NCI-H2171 treated with DMSO at 0.1 percent for 48 hours (cell line): ENCODE measurements at regions not wholly inside any gene's neighbourhood (a gene's known extent, or its start where the extent isn't known, plus 50 kb on each side); places are given as distances from the start of the nearest gene placed in this dataset.

ENCODE experiments used
- DNase-seq: peaks from one replicate; lab custom pipeline; 2025; lab: John Stamatoyannopoulos, UW

DNA sequence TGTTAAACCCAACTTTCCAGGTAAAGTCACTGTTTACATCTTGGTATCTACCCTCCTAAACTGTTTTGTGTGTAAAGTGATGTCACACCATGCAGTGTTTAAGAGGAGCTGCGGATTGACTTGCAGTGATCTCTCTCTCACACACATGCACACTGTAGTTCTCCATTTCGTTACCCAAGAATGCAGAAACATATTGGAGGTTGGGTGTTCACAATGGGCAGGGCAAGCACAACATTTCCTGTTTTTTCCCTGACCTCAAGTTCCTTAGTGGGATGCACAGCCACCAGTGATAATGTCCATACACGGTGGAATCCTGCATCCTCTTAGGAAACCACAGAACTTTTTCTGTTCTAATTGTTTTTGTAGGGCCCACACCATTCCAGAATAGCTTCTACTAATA lies 85.3 kb upstream of the CFAP20DC start:
- no peak for DNase-seq

DNA sequence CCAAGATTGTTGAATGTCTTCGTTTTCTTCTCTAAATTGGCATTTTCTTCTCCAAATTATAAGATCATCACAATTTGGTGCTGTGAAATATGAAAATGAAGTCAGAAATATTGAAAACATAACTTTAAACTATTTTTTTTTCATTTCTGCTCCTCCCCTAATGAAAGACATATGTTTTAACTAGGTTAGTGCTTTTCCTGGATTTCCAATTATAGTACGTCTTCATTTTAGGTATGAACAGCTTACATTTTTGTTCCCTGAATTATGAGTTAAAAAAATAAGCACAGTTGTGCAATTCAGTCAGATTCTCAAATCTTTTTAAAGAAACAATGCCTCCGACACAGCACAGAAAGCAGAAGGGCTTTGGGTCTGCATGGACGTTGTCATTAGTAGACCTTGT lies 83.5 kb upstream of the CFAP20DC start:
- no peak for DNase-seq

DNA sequence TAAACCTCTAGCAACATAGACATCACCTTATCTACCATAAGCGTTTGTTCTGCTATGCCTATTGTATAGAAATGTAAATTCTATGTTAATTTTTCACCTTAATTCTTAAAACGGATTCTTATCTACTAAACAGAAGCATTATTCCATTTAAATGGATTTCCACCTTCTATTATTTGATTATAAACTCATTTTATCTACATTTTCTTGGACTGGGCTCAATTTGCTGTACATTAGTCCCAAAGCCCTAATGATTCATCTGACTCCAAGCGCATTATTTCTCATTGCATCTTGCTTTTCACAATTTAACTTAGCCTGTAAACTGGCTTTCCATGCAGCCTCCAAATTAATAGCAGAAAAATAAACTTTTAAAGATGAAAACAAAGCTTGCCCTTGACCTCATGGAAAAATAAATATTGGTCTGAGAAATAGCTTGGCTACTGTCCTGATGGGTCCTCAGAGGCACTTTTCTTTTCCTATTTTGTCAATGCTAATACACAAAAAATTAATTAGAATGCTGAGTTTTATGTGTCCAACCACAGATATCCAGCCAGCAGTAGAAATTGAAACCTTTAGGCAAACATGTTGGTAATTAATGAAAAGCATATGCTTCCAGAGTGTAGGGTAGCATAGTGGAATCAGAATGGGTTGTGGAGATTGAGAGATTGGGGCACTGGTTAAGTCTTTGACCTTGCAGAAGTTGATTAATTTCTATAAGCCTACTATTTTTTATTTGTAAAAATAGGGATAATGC lies 81.4 kb upstream of the CFAP20DC start:
- no peak for DNase-seq

DNA sequence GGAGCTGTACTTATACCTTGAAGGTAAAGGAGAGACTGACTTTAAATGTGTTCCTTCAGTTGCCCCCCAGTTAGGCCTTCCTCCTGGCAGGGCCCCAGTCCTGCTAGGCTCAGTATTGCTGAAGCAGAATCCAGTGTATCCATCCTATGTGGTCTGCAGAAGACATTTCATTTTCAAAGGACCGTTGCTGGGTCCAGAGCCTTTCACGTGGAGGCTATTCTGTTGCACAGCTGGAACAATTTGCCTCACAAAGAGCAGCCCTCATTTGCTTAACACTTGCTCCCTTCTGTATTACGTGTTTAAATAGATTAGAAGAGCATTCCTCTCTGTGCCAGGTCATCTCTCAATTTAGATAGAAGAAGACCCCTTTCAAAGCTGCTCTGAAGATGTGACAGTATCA lies 78.9 kb upstream of the CFAP20DC start:
- DNase-seq, result no peak

DNA sequence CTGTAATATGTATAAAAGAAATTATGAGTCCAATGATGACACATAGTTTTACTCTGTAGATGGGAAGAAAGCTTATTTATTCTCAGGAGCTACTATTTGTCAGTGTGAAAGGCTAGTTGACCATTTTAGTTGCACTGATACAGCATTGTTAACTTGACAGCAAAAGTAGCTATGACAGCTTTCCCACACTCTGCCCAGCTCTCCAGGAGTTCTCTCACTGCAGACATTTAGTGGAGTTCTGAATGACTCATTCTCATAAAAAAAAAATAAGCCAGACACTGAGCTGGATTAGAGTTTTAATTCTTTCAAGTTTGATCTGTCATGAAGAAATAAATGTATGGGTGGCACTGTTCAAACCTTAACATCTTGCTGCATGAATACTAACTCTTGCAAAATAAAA lies 77.2 kb upstream of the CFAP20DC start:
- DNase-seq, result no peak

DNA sequence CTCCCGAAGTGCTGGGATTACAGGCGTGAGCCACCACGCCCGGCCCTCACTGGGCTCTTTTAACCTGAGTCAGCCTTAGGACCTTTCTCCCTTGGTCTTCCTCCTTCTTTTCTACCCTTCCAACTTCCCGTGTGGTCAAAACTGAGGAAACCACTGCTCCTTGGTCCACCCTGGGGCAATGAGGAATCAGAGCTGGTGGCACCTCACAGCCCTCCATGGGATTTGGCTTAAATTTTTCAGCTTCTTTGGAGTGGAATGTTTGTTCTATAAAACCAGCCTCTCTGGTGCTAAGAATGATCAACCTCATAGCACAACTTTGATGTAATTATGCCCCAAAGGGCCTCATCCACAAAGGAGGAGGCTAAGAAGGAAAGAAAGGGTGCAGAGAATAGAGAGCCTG lies 76.6 kb upstream of the CFAP20DC start:
- DNase-seq, result no peak

DNA sequence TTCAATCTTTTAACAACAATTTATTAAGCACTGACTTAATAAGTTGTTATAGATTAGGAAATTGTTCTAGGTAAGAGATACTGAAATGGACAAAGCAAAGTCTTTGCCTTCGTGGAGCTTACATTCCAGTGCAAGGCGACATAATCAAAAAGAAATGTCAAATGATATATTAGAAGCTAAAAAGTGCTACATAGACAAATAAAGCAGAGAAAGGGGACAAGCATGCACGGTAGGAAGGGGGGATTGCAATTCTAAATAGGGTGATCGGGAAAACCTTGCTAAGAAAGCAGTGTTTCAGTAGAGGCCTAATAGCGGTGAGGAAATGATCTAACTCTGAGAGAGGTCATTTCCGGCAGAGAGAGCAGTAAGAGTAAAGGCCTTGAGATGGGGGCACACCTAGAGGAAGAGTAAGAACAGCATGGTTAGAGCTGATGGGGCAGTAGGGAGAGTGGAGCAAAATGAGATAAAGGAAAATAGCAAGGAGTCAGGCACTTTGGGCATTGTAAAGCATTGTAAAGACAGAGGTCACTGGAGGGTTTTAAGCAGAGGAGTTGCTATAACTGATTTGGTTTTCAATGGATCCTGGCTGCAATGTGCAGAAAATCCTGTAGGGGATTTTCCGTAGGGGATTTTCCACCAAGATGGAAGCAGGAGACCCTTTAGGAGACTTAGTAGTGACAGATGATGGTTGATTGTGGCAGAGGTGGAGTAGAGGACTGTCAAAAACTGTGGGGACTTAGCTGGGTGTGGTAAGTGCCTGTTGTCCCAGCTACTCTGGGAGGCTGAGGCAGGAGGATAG lies 71.7 kb upstream of the CFAP20DC start:
- no peak for DNase-seq

DNA sequence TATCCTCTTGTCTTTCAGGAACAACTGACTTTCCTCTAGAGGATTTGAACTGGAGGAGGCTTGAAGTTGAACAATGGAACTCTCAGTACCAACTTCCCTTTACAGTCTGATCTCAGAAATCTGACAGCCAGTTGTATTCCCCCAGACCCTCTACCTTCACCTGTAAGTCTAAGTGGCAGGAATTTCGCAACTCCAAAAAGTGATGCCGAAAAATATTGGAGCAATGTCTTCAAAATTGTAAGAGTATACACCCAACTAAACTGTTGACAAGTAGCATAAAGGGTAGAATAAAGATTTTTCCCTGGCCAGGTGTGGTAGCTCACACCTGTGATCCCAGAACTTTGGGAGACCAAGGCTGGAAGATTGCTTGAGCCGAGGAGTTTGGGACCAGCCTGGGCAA lies 69.1 kb upstream of the CFAP20DC start:
- no peak for DNase-seq

DNA sequence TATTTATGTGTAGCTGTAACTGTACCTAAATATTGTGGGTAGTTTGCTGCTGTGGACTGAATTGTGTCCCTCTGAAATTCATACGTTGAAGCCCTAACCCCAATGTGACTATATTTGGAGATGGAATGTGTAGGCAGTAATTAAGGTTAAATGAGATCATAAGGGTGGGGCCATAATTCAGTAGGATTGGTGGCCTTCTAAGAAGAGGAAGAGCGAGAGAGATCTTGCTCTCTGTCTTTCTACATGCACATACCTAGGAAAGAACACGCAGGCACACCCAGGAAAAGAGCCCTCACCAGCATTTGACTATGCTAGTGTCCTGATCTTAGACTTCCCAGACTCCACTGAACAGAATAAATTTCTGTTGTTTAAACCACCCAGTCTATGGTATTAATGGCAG lies 67.6 kb upstream of the CFAP20DC start:
- DNase-seq, result no peak

DNA sequence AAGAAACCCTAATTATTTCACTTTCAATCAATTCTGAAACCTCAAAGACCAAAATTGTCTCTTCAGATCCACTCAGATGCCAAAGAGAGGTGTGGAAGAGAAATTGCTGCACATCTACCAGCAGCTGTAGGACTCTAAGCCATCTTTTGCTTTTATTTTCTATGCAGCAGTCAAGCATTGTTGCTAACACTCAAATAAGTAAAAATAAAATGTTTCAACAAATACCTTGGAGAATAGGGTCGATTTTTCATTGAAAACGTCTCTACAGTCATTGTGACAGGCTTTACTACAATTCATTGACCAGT lies 66.4 kb upstream of the CFAP20DC start:
- DNase-seq, result no peak

DNA sequence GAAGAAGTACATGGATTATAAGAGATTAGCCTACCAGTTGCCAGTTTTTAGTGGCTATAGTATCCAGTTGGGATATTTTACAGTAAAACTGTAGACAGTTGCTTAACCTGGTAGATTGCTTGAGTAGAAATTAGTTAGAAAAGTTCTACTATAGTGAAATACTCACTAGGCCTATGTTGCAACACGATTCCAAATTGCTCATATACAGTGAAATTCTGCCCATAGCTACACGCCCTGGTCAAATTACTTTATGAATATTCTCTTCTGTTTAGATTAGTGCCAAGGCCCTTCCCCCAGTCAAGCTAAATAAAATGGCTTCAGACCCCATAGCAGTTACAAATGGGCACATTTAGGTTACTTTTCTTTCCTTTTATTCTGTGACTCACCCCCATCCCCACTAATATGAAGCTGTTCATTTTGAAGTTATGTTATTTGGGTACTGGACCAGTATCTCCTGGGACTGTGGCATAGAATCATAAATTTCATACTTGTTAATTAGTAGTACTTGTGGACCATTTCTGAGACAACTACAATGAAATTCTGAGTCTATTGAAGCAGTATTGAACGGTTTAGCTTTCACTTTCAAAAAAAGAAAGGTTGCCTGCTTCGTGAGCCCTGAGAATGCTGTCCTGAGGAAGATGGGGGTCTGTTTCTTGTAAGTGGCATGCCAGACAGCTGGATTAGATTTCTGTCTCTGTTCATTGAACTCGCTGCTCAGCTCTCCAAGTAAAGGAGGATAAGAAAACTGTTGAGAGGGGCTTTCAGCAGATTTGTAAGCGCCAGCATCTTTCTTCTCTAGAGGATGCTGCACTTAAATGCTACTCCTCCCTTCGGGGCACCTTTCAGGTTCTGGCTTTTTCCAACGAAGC lies 65.8 kb upstream of the CFAP20DC start:
- DNase-seq, result no peak

DNA sequence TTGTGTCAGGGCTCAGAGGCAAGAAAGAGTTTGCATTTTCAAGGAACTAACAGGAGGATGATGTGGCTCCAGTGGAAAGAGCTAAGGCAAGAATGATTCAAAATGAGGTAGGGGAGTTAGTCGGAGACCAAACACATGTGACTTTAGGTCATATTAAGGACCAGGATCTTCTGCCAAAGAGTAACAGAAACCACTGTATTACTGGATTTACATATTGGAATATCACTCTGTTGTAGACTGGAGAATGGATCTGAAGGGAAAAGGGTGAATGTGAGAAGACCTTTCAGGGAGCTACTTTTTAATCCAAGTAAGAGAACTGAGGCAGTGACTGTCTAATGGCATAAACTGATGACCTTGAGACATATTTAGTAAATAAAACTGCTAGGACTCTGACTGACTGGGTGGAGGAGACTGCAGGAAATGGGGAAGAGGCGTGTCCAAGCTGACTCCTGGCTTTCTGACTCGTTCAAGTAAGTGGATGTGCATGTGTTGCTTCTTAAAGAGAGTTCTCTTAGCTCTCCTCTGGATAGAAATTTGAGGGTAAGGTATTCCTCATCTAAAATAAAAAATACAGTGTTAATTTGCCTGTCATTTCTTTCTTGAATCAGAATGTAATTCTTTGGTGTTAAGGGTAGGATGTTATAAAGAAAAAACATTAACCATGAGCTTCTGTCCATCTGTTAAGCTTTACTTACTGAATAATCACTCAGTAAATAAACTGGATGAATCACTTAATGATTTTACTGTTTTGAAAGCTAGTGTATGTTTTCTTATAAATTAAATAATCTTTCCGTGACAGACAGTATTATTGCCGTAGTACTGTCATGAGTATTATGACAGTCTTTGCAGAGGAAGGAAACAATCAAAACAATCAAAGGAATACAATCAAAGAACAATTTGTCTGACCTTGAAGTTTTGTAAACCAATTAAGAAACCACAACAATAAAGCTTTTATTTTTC lies 58.3 kb upstream of the CFAP20DC start:
- no peak for DNase-seq

DNA sequence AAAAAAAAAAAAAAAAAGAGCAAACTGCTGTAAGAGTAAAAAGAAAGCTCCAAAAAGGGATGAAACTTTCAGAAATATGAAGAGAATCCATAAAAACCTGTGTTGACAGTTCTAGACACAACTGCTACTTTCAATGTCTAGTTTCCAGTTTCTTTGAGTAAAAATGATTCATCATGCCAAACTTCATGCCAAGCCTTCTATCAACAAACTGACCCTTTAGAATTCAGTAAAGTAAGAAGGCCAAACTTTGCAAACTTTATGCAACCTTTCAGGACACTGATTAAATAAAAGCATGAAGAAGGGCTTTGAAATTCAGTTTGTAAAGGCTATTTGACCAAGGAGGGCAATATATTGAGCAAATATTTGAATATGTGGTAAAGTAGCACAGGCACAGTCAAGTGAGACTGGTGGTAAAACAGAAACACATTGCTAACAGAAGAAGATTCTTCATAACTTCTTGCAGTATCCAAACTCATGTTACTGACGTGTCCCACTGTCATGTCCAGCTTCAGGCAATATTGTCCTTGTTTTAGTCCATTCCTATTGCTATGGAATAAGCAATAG lies 56.3 kb upstream of the CFAP20DC start:
- no peak for DNase-seq

DNA sequence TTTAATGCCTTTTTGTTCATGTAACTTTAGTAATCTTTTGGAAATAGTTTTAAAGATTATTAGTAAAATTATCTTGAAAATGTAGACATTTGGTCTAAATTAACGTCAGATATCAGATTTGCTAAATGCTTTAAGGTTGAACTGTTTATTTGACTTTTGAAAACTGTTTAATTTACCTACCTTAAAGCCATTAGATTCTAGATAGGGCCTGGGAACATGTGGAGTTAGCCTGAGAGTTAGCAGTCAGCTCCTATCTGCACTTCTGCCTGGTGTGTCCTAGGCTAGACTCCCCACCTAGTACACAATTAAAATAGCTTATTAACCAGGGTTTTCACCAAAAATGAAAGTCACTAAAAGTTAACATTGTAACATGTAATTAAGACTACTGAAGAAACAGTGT lies 53.7 kb upstream of the CFAP20DC start:
- no peak for DNase-seq

DNA sequence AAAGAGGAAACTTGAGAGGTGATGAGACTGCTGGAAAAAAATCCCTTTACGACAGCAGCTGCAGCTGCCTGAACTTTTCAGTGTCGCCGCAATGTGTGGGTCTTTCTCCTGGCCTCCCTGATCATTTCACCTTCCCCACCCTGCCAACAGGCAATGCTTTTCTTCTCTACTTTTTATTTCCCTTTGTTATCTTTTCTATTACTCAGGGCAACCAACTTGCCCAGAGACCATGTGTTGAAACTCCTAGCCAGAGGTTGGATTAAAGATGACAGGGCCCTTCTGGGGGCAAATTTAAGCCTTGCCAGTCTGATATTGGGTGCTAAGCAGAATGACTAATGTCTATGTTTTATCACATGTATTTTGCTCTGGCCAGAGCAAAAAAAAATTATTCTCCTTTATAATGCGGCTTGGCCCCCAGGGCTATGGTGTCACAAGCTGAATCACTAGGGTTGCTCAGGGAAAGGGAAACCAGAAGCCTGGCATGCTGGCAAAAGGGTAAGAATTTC lies 51.5 kb upstream of the CFAP20DC start:
- DNase-seq, result no peak
